Lung (tissue), 11 donors: ENCODE measurements at regions not wholly inside any gene's neighbourhood (a gene's known extent, or its start where the extent isn't known, plus 50 kb on each side); places are given as distances from the start of the nearest gene placed in this dataset.

Experiments used
- ATAC-seq: fragments of 200-7000 bp; cut with Tn5 transposase; one replicate; pipeline ENCODE4 v1.9.1; 2020; ENCODE audit warnings: moderate number of reproducible peaks; ENCODE audit not compliant: insufficient read depth, low FRiP score
- DNase-seq, 3 donors: peaks; one replicate each; pipeline ENCODE4 v3.0.0-alpha.2; 2013 to 2017
- H3K27ac ChIP-seq, 2 donors: one replicate each; pipeline ENCODE4 v1.5.1; 2013; ENCODE audit warnings: mild to moderate bottlenecking in 2 of 2, moderate library complexity in 2 of 2, control low read depth in 1 of 2, inconsistent platforms in 1 of 2, low read depth in 1 of 2, low read length in 1 of 2
- H3K27me3 ChIP-seq, 3 donors: one replicate each; pipeline ENCODE4 v1.5.1; 2013; ENCODE audit warnings: low read length in 2 of 3; ENCODE audit not compliant: control insufficient read depth in 3 of 3, insufficient read depth in 3 of 3
- H3K36me3 ChIP-seq, 4 donors: one replicate each; pipeline ENCODE4 v1.5.1; 2013; ENCODE audit warnings: low read length in 4 of 4, mild to moderate bottlenecking in 1 of 4, moderate library complexity in 1 of 4; ENCODE audit not compliant: control insufficient read depth in 4 of 4, insufficient read depth in 4 of 4
- H3K4me1 ChIP-seq, 5 donors: one replicate each; pipeline ENCODE4 v1.5.1; 2013; ENCODE audit warnings: low read length in 5 of 5, mild to moderate bottlenecking in 2 of 5, moderate library complexity in 1 of 5; ENCODE audit not compliant: control insufficient read depth in 5 of 5, insufficient read depth in 5 of 5
- H3K4me3 ChIP-seq: one replicate; pipeline ENCODE4 v1.5.1; 2013; ENCODE audit warnings: mild to moderate bottlenecking, control low read depth, moderate library complexity
- H3K9ac ChIP-seq, 2 donors: one replicate each; pipeline ENCODE4 v1.5.1; 2013; ENCODE audit warnings: low read length in 2 of 2, control low read depth in 1 of 2; ENCODE audit not compliant: insufficient read depth in 1 of 2
- H3K9me3 ChIP-seq, 4 donors: one replicate each; pipeline ENCODE4 v1.5.1; 2013; ENCODE audit warnings: low read length in 3 of 4, mild to moderate bottlenecking in 1 of 4, moderate library complexity in 1 of 4; ENCODE audit not compliant: control insufficient read depth in 4 of 4, insufficient read depth in 3 of 4
- CTCF ChIP-seq: IDR thresholded peaks from 2 replicates; pipeline ENCODE4 v1.5.1; 2012; ENCODE audit warnings: mild to moderate bottlenecking; ENCODE audit errors: control extremely low read depth, extremely low read depth
- WGBS, 2 donors: extraction: QIAGEN DNeasy Blood & Tissue Kit; methylation state at CpG; one replicate each; pipeline ENCODE4 v1.1.7; 2013; 5-methylcytosine and 5-hydroxymethylcytosine counted together
- donor health status: control.
- donor health status: control.
- donor health status: Bipolar disorder and iron deficiency.
- donor health status: healthy.
- donor health status: DM: yes; HTN: yes; CAD: no.

- H3K36me3 ChIP-seq = no peaks in the 10 kb centered on the region
- DNase-seq (no peak), ATAC-seq (no peak)
- H3K4me3 ChIP-seq = no peak overlapping the region
- no peak for TF ChIP-seq CTCF
- peaks cover 0 to 23% (median 0%) of the 10 kb centered on the region in 4 donors for H3K9me3 ChIP-seq
- no peak overlapping the region for H3K27ac ChIP-seq
- H3K9ac ChIP-seq = no peak overlapping the region
- WGBS, 2 donors = 94 to 98% methylated on average over 10 of the region's 10 CpGs
- H3K27me3 ChIP-seq = no peaks in the 10 kb centered on the region
- peaks cover 0 to 10% (median 0%) of the 10 kb centered on the region in 5 donors for H3K4me1 ChIP-seq
Measured at GRCh38 chr22:49551446-49551845, 276.2 kb downstream of the BRD1 start.

- no peaks in the 10 kb centered on the region for H3K36me3 ChIP-seq
- H3K9me3 ChIP-seq = peaks cover 0 to 25% (median 0%) of the 10 kb centered on the region in 4 donors
- DNase-seq (no peak), ATAC-seq (no peak)
- no peaks in the 10 kb centered on the region for H3K27me3 ChIP-seq
- H3K4me3 ChIP-seq = no peak overlapping the region
- peaks cover 0 to 10% (median 0%) of the 10 kb centered on the region in 5 donors for H3K4me1 ChIP-seq
- no peak overlapping the region for H3K27ac ChIP-seq
- no peak overlapping the region for H3K9ac ChIP-seq
- TF ChIP-seq CTCF = no peak
- WGBS, 2 donors = 92 to 97% methylated on average over 11 of the region's 11 CpGs
Measured at GRCh38 chr22:49550766-49551362, 276.8 kb downstream of the BRD1 start.

- Histone ChIP-seq H3K9ac (no peak overlapping the region), H3K4me1 (peaks cover 0 to 10% (median 0%) of the 10 kb centered on the region in 5 donors), H3K27me3 (no peaks in the 10 kb centered on the region), H3K36me3 (no peaks in the 10 kb centered on the region), H3K4me3 (no peak overlapping the region), H3K9me3 (peaks cover 0 to 25% (median 0%) of the 10 kb centered on the region in 4 donors), H3K27ac (no peak overlapping the region)
- no peak for DNase-seq
- WGBS, 2 donors = 92 to 97% methylated on average over 3 of the region's 3 CpGs
- TF ChIP-seq CTCF = no peak
- no peak for ATAC-seq
Measured at GRCh38 chr22:49550141-49550430, 277.6 kb downstream of the BRD1 start.
